AG04449 (cell line): ENCODE measurements at regions not wholly inside any gene's neighbourhood (a gene's known extent, or its start where the extent isn't known, plus 50 kb on each side); places are given as distances from the start of the nearest gene placed in this dataset.

Experiments
- CTCF ChIA-PET: fragments of 350-600 bp; formaldehyde crosslinking; extraction: SDS; loops from one replicate; lab custom pipeline; 2021; ENCODE audit warnings: antibody characterized with exemption; lab: Yijun Ruan, JAX
- POLR2A ChIA-PET: fragments of 400-600, 350-600 bp; formaldehyde crosslinking; extraction: SDS; loops from one replicate; lab custom pipeline; 2020; ENCODE audit warnings: antibody characterized with exemption, inconsistent platforms; lab: Yijun Ruan, JAX
- DNase-seq: peaks from one replicate; pipeline ENCODE4 v3.0.0-alpha.2; 2010; ENCODE audit warnings: low read depth, low spot score
- H3K4me3 ChIP-seq: 2 replicates; pipeline ENCODE4 v1.5.1; 2011; ENCODE audit warnings: low read depth, mild to moderate bottlenecking, control low read depth, low read length
- TF ChIP-seq, protein P1 (sequence below): IDR thresholded peaks from one replicate; pipeline ENCODE4 v1.5.1; 2011; ENCODE audit warnings: mild to moderate bottlenecking, moderate library complexity, low read length, control low read depth, inconsistent platforms; ENCODE audit not compliant: insufficient read depth; ENCODE audit errors: missing control alignments

- CTCF ChIA-PET: no interaction called here
- TF ChIP-seq, protein P1, sequence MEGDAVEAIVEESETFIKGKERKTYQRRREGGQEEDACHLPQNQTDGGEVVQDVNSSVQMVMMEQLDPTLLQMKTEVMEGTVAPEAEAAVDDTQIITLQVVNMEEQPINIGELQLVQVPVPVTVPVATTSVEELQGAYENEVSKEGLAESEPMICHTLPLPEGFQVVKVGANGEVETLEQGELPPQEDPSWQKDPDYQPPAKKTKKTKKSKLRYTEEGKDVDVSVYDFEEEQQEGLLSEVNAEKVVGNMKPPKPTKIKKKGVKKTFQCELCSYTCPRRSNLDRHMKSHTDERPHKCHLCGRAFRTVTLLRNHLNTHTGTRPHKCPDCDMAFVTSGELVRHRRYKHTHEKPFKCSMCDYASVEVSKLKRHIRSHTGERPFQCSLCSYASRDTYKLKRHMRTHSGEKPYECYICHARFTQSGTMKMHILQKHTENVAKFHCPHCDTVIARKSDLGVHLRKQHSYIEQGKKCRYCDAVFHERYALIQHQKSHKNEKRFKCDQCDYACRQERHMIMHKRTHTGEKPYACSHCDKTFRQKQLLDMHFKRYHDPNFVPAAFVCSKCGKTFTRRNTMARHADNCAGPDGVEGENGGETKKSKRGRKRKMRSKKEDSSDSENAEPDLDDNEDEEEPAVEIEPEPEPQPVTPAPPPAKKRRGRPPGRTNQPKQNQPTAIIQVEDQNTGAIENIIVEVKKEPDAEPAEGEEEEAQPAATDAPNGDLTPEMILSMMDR: no peak
- DNase-seq: no peak
These were observed 145.6 kb upstream of the RNF32 start for GRCh38 chr7:156494960-156495359.

GRCh38 chr7:156493942-156494341 lies 146.6 kb upstream of the RNF32 start:
- POLR2A ChIA-PET: no interaction called here
- TF ChIP-seq, protein P1: no peak

More at GRCh38 chr7:156494960-156495359, 145.6 kb upstream of the RNF32 start:
- no peak overlapping the region for H3K4me3 ChIP-seq
- POLR2A ChIA-PET: no interaction called here

GRCh38 chr7:156492170-156492569 lies 148.4 kb upstream of the RNF32 start:
- ChIA-PET POLR2A (no interaction called here), CTCF (no interaction called here)
- no peak overlapping the region for H3K4me3 ChIP-seq
- DNase-seq: no peak
- TF ChIP-seq, protein P1: no peak

More at GRCh38 chr7:156493942-156494341, 146.6 kb upstream of the RNF32 start:
- no peak for DNase-seq
- CTCF ChIA-PET: no interaction called here
- H3K4me3 ChIP-seq: no peak overlapping the region

GRCh38 chr7:156491435-156491834 lies 149.1 kb upstream of the RNF32 start:
- no peak for DNase-seq
- H3K4me3 ChIP-seq: no peak overlapping the region
- ChIA-PET CTCF (no interaction called here), POLR2A (no interaction called here)
- TF ChIP-seq, protein P1: no peak

DNA sequence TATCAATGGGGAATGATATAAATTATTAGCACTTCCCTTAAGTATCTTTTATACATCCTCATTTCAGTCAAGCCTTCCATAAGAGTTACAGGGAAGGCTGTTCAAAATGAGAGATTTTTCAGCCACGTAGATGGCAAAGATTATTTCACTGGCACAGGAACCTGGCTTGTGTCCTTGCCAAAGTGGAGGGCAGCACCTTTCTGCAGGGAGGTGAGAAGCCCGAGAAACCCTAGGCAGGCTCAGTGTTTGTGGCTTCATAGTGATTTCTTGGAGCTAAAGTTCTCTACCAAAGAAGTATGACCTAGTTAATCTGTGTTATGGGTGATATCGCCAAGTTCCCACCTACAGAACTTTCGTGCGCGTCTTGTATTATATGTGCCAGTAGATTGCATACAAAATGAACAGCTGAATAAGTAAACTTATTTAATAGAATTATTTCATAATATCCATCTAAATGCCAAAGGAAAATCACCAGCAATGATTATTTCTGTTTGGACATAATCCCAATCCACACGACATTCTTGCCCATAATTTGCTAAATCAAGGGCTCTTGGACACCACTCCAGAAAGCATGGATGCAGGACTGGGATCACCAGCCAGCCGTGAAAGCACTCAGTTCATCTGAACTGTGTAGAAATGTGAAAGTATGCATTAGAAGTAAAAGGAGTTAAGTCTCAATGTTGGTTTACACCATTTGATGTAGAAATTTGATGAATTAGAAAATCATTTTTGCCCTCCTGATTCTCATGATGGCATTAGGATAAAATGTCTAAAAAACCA lies 150.4 kb upstream of the RNF32 start:
- CTCF ChIA-PET: no interaction called here
- TF ChIP-seq, protein P1: no peak
- H3K4me3 ChIP-seq: no peak overlapping the region
- no peak for DNase-seq
- POLR2A ChIA-PET: no interaction called here

DNA sequence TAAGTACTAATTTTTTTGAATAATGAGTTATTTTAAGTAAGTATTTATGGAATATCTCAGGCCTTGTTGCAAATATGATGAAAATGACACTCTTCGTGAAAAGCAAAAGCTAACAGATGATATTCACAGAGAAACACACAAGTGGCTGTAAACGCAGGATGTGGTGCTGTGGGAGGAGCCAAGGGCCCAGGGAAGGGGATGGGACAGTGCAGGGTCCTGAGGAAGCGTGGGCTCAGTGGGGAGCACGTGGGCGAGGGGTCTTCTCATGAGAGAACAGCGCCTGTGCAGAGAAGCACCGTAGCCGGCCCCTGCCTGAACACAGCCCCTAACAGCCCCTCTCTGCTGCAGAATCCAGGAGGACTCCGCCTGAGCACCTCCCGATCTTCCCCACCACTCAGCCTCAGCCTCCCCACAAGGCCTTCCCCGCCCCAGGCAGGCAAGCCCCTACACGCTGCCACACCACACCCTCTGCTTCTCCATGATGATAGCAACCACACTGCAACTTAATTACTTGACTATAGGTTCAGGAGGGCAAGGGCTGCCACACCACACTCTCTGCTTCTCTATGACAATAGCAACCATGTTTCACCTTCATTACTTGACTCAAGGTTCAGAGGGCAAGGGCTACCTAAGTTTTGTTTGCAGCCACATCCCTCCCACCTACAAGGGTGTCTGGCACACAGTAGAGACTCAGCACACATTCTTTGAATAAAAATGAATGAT lies 152.6 kb upstream of the RNF32 start:
- TF ChIP-seq, protein P1: no peak
- no peak overlapping the region for H3K4me3 ChIP-seq
- POLR2A ChIA-PET: no interaction called here
- no peak for DNase-seq
- CTCF ChIA-PET: no interaction called here
